ENCODE measurements at regions not wholly inside any gene's neighbourhood (a gene's known extent, or its start where the extent isn't known, plus 50 kb on each side); places are given as distances from the start of the nearest gene placed in this dataset.
A peak's percentile ranks its signal among the peaks of the same experiment; 100 is the strongest.

DNA sequence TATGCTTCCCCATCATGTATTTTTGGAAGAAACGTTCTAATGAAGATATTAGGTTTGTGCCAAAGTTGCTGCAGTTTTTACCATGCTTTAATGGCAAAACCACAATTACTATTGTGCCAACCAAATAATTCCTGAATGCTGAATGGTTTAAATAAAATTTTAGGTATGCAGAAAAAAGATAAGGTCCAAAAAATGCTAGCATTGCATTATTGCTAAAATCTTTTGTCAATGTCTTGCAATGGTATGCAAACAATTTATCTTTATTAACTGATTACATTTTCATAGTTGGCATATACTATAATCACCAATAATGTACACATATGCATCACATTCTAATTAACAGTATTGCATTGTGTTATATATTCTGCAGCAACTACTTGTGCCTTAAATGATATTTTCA is 1657.4 kb upstream of the IGFBP7 start:
- intact Hi-C loops (cut with DNase I, micrococcal nuclease) = no loop called here
- DNase-seq (no peak), ATAC-seq (no peak)
- H3K4me1 ChIP-seq (ENCODE audit: low read depth) = no peaks in the 10 kb centered on the region
- H3K4me3 ChIP-seq = no peak overlapping the region
- H3K36me3 ChIP-seq (ENCODE audit: low read depth) = no peaks in the 10 kb centered on the region
- no peak for TF ChIP-seq CTCF (IDR thresholded peaks at IDR 0.05)
- no peaks in the 10 kb centered on the region for H3K9me3 ChIP-seq

DNA sequence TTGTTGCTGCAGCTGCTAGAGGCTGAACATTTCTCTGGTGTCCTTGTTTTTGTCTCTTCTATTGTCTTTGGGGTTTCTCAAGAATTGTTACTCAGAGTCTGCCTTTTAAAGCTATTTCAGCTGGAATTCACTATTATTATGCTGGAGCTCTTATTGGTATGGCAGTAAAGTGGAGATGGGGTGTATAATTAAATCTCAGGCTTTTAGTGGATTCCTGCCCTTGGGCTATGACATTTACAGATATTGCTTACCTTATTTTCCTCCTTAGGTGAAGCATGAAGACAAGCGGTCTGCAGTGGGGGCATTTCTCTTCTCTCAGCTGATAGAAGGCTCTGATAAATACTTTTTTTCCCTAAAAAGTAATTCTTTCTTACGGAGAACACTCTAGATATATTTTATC is 1656.6 kb upstream of the IGFBP7 start:
- no peak overlapping the region for H3K4me3 ChIP-seq
- no peaks in the 10 kb centered on the region for H3K9me3 ChIP-seq
- ATAC-seq (no peak), DNase-seq (no peak)
- intact Hi-C loops (cut with DNase I, micrococcal nuclease) = no loop called here
- H3K36me3 ChIP-seq (ENCODE audit: low read depth) = no peaks in the 10 kb centered on the region
- TF ChIP-seq CTCF (IDR thresholded peaks at IDR 0.05) = no peak
- no peaks in the 10 kb centered on the region for H3K4me1 ChIP-seq (ENCODE audit: low read depth)

GRCh38 chr4:58761563-58761962 is 1651.4 kb upstream of the IGFBP7 start:
- no peaks in the 10 kb centered on the region for H3K4me1 ChIP-seq (ENCODE audit: low read depth)
- ATAC-seq (no peak), DNase-seq (no peak)
- H3K9me3 ChIP-seq = no peaks in the 10 kb centered on the region
- H3K36me3 ChIP-seq (ENCODE audit: low read depth) = no peaks in the 10 kb centered on the region
- no peak for TF ChIP-seq CTCF (IDR thresholded peaks at IDR 0.05)
- intact Hi-C loops (cut with DNase I, micrococcal nuclease) = no loop called here
- H3K4me3 ChIP-seq = no peak overlapping the region

DNA sequence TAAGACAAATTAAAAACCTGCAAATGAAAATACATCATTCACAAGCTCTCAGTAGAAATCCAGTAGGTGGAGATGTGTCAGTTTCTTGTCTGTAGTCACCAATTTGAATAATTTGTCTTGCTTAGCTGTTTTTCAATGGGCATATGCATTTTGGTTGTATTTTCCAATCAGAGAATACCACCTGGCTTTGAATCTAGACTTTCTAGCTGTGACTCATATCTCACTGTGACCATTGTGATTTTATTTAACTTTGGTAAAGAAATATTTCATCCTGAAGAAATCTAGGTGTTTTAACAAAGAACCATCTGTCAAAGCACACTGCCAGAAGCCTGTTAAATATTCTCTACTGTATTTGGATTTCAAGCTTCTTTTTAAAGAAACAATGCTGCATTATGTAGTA is 1650.6 kb upstream of the IGFBP7 start:
- H3K4me1 ChIP-seq (ENCODE audit: low read depth) = no peaks in the 10 kb centered on the region
- ATAC-seq (no peak), DNase-seq (no peak)
- no peaks in the 10 kb centered on the region for H3K36me3 ChIP-seq (ENCODE audit: low read depth)
- no peaks in the 10 kb centered on the region for H3K9me3 ChIP-seq
- intact Hi-C loops (cut with DNase I, micrococcal nuclease) = no loop called here
- no peak for TF ChIP-seq CTCF (IDR thresholded peaks at IDR 0.05)
- H3K4me3 ChIP-seq = no peak overlapping the region

DNA sequence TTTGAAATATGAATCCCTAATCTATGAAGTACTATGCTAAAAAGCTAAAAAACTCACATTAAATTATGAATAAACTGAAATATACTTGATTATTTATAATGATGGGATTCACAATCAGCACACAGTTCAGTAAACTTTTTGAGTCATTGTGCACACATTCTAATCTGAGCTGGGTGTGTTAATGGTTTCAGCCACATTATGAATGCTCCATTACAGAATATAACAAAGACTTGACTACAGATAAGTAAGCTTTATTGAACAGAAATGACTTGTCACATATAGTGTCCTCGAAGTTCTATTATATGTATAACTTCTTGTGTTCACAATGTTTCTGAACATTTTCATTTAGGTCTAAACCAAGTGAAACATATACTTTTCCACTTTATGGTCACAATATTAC is 1649.9 kb upstream of the IGFBP7 start:
- TF ChIP-seq CTCF (IDR thresholded peaks at IDR 0.05) = no peak
- ATAC-seq (no peak), DNase-seq (no peak)
- H3K4me1 ChIP-seq (ENCODE audit: low read depth) = no peaks in the 10 kb centered on the region
- intact Hi-C loops (cut with DNase I, micrococcal nuclease) = no loop called here
- no peaks in the 10 kb centered on the region for H3K9me3 ChIP-seq
- H3K4me3 ChIP-seq = no peak overlapping the region
- H3K36me3 ChIP-seq (ENCODE audit: low read depth) = no peaks in the 10 kb centered on the region

- ATAC-seq = peak; percentile 98
- intact Hi-C loops (cut with DNase I, micrococcal nuclease) = no loop called here
- DNase-seq = peak; percentile 46 to 82 (median 60)
Measured at GRCh38 chr4:58749206-58749605, 1639.0 kb upstream of the IGFBP7 start.

More at GRCh38 chr4:58749206-58749605, 1639.0 kb upstream of the IGFBP7 start:
- Histone ChIP-seq H3K4me3 (no peak overlapping the region), H3K36me3 (ENCODE audit: low read depth) (no peaks in the 10 kb centered on the region), H3K9me3 (no peaks in the 10 kb centered on the region), H3K4me1 (ENCODE audit: low read depth) (no peaks in the 10 kb centered on the region)
- no peak for TF ChIP-seq CTCF (IDR thresholded peaks at IDR 0.05)

Data from mucosa of descending colon (tissue), 3 donors.